T47D (cell line): ENCODE measurements at regions not wholly inside any gene's neighbourhood (a gene's known extent, or its start where the extent isn't known, plus 50 kb on each side); places are given as distances from the start of the nearest gene placed in this dataset.
"Not testable (repeated sequence)": the region's sequence is repeated elsewhere in the genome, so short reads cannot be mapped to it uniquely, and the experiment has no call there.

Experiments used
- DNase-seq, 2 experiments: peaks; one replicate each; pipeline versions ENCODE4 v3.0.0 to v3.0.0-alpha.2; 2011 to 2012; ENCODE audit warnings: low read depth in 1 of 2, low spot score in 1 of 2
- JUND ChIP-seq: IDR thresholded peaks from 2 replicates; pipeline ENCODE4 v1.6.1; 2012; ENCODE audit warnings: low read depth
- in situ Hi-C: cut with HindIII; loops from 2 replicates; pipeline ENCODE4 v1.10.0; 2016; ENCODE audit warnings: low sequenced_read_pairs, low pct_unique_long_range_greater_than_20kb

DNA sequence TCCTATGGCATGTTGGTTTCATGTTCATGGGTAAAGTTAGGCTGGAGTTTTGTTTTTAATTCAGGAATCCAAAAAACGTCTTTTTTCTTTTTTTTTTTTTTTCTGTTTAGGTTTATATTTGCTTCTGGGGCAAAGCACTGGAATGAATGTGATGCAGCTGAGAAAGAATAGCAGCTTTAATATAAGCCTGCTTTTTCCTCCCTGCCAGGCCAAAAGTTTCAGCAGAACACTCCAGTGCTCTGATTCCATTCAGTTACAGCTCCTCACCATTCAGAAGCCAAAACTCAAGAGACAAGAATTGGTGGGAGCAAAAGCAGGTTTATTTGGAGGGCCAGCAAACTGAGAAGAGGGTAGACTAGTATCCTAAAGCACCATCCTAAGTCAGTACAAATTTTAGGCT, 102.7 kb upstream of the PELI1 start:
- no peak for TF ChIP-seq JUND
- DNase-seq, result no peak
- in situ Hi-C loops, result no loop called here

DNA sequence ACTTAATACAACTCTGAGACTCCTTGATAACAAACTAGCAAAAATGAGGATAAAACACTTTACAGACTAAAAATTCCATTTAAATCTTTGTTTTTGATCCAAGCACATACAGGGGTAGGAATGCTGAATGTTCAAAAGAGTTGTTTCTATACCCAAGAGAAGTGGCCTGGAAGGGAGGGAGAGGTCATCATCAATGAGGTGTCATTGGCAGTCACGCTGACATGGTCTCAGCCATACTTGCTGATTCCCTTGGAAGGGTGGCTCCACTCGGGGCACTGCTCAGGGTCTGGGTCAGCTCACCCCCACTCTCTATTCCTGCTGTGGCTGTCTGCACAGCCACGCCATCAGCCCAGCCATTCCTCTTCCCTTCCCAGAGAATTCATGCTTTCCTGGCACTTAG, 105.2 kb upstream of the PELI1 start:
- in situ Hi-C loops, result no loop called here
- TF ChIP-seq JUND, result no peak
- no peak for DNase-seq

DNA sequence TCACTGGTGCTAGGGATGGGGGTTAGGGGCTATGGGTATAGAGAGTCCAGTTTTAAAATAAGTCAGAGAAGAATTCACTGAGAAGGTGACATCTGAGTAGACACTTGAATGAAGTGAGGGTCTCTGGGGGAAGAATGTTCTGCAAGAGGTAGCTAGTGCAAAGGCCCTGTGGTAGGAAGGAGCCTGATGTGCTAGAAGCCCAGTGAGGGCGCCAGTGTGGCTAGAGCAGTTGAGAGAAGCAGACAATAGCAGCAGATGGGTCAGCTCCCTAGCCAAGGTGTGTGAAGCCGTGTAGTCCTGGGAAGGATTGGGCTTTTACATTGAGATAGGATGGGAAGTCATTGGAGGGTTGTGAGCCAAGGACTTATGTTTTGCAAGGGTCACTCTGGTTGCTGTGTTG, 105.8 kb upstream of the PELI1 start:
- no peak for DNase-seq
- in situ Hi-C loops, result no loop called here

DNA sequence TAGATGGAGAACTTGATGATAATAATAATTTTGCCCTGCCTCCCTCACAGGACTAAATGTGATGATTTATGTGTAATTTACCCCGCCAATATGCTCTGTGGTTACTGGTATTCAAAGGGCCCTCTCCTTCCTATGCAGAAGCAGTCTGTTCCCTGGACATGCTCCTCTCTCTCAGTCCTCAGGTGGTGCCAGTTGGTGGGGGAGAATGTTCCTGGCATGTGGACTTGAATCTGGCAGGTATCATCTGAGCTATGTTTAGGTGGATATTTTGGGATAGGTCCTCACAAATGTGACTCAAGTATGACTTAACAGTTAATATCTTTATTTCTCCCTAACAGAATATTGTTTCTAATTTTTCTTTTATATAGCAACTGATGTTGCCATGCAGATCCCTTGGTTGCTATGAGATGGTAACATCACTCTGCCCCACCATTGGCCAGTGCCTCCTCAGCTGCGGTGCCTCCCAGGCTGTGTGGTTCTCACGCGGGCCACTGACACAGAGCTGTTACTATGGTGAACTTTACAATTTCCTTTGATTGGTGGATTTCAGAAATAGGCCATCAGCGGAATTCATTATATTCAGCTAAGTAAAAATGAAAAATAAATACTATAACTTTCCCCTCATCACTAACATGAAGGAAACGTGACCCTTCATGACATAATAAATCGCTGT, 106.7 kb upstream of the PELI1 start:
- DNase-seq, result no peak
- in situ Hi-C loops, result no loop called here

More for the DNA sequence above, 105.8 kb upstream of the PELI1 start:
- no peak for TF ChIP-seq JUND

DNA sequence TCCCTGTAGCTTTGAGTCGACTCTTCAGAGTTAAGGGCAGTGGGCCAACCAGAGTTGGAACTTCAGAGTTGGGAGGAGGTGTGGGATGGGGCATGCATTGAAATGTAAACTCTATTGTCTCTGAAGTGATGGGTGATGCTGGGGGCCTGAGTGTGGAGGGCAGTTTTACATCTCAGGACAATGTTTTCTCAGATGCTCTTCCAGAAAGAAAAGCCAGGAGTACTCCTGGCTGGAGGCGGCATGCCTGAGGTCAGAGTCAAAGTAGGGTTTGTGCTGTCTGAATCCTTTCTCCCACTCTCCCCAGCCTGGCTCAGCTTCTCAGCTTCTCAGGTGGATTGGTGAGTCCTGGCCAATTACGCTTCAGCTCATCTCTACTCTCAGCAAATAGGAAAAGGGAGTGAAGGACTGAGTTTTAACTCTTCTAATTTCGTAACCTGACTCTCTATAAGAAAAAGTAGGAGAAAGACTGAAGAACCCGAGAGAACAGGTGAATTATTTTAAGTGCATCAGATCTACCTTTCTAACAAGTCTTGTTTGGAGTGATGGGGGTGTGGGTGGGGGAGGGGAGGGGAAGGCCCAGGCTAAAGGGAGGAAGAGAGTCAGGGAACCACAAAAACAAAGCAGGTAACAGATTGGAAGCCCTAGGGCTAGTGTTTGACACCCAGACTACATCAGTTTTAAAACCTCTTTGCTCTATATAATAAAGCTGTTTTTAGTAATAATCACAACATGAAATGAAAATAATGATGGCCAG, 107.5 kb upstream of the PELI1 start:
- in situ Hi-C loops, result no loop called here
- no peak for DNase-seq
- TF ChIP-seq JUND, result no peak

More for the DNA sequence above, 106.7 kb upstream of the PELI1 start:
- TF ChIP-seq JUND, result no peak

DNA sequence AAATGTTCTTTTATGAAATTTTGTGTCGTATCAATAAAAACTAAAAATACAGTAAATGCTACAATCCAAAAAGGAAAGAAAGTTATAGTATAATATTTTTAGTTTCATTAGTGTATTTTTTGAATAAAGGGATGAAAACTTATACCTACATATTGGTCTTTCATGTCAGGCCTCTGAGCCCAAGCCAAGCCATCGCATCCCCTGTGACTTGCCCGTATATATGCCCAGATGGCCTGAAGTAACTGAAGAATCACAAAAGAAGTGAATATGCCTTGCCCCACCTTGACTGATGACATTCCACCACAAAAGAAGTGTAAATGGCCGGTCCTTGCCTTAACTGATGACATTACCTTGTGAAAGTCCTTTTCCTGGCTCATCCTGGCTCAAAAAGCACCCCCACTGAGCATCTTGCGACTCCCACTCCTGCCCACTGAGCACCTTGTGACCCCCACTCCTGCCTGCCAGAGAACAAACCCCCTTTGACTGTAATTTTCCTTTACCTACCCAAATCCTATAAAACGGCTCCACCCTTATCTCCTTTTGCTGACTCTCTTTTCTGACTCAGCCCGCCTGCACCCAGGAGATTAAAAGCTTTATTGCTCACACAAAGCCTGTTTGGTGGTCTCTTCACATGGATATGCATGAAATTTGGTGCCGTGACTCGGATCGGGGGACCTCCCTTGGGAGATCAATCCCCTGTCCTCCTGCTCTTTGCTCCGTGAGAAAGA, 108.2 kb upstream of the PELI1 start:
- DNase-seq, in situ Hi-C loops: not testable (repeated sequence)

DNA sequence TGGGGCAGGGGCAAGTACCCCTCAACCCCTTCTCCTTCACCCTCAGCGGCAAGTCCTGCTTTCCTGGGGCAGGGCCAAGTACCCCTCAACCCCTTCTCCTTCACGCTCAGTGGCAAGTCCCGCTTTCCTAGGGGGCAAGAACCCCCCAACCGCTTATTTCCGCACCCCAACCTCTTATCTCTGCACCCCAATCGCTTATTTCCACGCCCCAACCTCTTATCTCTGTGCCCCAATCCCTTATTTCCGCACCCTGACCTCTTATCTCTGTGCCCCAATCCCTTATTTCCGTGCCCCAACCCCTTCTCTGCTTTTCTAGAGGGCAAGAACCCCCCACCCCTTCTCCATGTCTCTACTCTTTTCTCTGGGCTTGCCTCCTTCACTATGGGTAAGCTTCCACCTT, 109.2 kb upstream of the PELI1 start:
- DNase-seq, in situ Hi-C loops: not testable (repeated sequence)

DNA sequence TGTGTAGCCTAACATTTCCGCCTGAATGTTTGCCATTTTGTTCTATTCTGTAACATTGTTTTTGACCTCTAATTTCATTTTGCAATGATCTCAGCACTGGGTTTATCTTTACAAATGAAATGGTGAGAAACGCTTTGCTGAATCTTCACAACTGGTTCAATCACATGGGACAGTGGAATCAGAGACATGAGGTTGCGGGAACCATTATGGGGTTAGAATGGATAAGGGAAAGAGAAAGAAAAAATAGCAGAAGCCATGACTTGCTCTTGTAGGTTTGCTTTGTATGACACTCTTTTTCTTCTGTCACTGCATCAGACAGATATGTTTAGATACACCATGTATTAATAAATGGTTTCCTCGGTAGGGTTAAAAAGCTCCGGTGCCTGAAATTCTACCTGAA, 114.3 kb upstream of the PELI1 start:
- no peak for TF ChIP-seq JUND
- DNase-seq, result no peak
- in situ Hi-C loops, result no loop called here

DNA sequence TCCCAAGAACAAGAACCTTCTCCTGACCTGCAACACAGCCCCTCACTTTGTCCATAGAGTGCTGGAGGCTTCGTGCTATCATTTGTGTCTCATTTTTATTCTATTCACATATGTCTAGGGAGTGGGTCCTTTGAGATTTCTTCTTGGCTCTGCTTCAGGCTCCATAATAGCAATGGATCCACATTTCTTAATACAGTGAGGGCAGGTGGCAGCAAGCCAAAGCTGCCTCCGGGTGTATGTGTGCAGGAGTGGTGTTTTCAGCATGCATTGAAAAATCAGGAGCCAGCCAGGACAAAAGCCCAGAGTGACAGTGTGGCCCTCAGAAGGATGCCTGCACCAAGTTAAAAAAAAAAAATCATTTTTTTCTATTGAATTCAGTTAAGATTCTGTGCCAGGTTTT, 115.1 kb upstream of the PELI1 start:
- TF ChIP-seq JUND, result no peak
- no peak for DNase-seq
- in situ Hi-C loops, result no loop called here

DNA sequence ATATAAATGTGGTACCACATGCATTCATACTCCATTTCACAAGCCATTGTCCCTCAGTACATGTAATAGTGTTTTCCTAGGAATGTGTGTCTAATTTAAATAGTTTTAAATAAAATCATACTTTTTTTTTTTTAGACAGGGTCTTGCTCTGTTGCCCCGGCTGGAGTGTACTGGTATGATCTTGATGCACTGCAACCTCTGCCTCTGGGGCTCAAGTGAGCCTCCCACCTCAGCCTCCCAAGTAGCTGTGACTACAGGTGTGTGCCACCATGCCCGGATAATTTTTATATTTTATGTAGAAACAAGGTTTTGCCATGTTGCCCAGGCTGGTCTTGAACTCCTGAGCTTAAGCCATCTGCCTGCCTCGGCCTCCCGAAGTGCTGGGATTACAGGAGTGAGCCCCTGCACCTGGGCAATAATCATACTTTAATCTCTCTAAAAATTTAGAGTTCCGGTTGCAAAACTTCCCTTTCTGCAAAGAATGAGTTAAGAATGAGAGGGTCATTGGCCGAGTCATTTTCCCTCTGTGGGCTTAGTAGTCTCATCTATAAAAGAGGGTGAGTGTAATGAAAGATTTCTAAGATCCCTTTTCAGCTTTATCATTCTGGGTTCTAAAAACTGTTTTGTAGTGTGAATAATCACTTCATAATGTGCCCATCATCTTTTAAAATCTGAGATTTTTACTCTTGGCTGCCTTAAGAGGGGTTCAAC, 116.0 kb upstream of the PELI1 start:
- DNase-seq, result no peak
- in situ Hi-C loops, result no loop called here
- TF ChIP-seq JUND, result no peak

DNA sequence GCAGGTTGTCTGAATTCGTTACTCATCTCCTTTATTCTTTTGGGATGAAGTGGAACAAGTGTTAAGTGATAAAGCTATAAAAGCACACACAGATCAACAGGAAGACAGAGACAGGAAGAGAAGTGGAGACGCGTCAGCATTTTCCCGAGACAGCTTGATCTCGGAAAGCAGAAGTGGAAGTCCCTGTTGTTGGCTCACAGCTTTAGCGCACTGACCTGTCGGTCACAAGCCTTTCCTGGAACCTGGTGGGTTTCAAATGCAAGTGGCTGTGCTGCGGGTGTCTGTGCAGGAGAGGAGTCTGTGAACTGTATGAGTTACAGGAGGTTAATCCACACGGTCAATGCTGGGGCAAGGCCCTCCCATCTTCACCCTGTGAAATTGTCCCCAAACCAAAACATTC, 116.6 kb upstream of the PELI1 start:
- DNase-seq, result no peak
- in situ Hi-C loops, result no loop called here
- TF ChIP-seq JUND, result no peak

DNA sequence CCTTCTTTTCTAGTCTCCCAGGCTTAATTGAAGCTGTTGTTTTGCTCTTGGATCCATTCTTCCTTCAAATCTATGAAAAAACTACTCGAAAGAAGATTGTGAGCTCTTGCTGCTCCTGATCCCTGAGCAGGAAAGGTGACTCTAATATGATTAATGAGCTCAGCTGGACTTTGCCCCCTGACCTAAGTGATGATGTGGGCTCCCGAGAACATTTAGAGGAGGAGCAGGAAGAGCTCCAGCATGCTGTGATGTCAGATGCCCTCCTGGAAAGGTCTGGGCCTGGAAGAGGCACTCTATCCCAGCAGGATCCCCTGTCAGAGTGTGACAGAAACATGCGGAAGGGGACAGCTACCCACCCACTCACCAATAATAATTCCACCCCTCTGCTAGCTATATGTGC, 117.9 kb upstream of the PELI1 start:
- TF ChIP-seq JUND, result no peak
- in situ Hi-C loops, result no loop called here
- no peak for DNase-seq

DNA sequence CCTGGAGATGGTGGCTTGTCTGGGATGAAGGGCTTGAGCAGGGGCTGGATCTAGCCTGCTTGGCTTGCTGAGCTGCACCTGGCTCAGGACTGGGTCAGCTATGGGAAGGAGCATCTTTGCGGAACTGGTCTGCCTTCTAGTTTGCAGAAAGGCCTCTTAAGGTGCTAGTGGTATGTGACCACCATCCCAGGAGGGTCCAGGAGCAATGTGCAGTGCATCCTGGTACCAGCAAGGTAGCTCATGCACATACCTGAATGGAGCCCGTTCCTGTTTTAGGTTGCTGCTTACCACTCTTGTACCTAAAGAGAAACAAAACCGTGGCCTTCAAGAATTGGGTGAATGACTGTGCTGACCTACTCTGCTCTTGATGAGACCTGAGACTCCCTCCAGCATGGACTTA, 118.6 kb upstream of the PELI1 start:
- TF ChIP-seq JUND, result no peak
- no peak for DNase-seq
- in situ Hi-C loops, result no loop called here
